LNCaP clone FGC (cell line): ENCODE measurements at regions not wholly inside any gene's neighbourhood (a gene's known extent, or its start where the extent isn't known, plus 50 kb on each side); places are given as distances from the start of the nearest gene placed in this dataset.
"Not testable (repeated sequence)": the region's sequence is repeated elsewhere in the genome, so short reads cannot be mapped to it uniquely, and the experiment has no call there.

Experiments used
- DNase-seq: peaks from one replicate; pipeline ENCODE4 v3.0.0-alpha.2; 2011; ENCODE audit warnings: low read depth
- H3K4me3 ChIP-seq: 2 replicates; pipeline ENCODE4 v1.5.1; 2011; ENCODE audit warnings: mild to moderate bottlenecking, low read depth, low read length, control low read depth
- CTCF ChIP-seq: IDR thresholded peaks from 2 replicates; pipeline ENCODE4 v1.5.1; 2012; ENCODE audit warnings: mild to moderate bottlenecking; ENCODE audit not compliant: control insufficient read depth, insufficient read depth; ENCODE audit errors: extremely low read depth

GRCh38 chr11:45000918-45001317, 50.2 kb upstream of the TP53I11 start:
- no peak for DNase-seq
- H3K4me3 ChIP-seq = no peak overlapping the region
- no peak for TF ChIP-seq CTCF

DNA sequence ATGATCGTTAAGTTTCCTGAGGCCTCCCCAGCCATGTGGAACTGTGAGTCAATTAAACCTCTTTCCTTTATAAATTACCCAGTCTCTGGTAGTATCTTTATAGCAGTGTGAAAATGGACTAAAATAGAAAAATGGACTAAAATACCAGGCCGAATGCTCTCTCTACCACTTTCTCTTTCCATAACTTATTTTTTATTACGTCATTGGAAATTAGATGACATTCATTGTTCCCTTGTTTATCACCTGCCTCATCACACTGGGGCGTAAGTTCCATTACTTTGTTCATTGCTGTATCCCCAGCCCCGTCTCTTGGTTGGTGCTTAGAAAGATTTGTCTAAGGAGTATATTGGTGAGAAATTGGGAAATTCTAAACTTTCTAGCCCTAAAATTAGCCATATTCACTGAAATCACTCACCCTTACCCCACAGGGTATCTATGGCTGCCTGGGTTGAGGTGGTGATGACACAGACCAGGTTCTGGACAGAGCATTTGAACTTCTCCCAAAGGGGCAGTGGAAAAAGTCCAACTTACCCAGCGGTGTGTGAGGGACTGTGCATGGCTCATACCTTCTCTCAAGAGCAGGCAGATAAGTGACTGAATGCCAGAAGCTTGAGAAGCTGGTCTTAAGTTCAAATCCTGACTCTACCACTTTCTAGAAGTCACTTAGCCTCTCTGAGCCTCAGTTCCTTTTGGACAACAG, 50.9 kb upstream of the TP53I11 start:
- no peak for DNase-seq
- no peak for TF ChIP-seq CTCF
- no peak overlapping the region for H3K4me3 ChIP-seq

GRCh38 chr11:45005106-45005505, 54.4 kb upstream of the TP53I11 start:
- TF ChIP-seq CTCF = no peak
- no peak for DNase-seq

DNA sequence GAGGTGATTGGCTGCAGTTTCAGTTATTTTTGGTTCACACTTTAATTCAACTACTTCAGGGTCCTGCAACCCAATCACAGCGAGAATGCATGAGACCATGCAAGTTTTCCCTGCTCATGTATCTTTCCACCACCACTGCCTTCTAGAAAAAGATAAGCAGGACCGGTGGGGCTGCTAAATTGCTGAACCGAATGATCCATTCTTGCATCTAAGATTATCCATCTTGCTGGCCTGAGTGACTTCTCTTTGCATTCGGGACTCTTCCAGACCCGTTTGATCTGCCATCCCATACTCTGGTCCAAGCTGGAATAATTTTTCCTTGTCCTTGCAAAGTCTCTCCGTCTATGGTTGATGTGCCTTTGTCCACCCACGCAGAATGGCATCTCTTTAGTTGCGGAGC, 56.3 kb upstream of the TP53I11 start:
- DNase-seq = no peak
- no peak overlapping the region for H3K4me3 ChIP-seq
- TF ChIP-seq CTCF = no peak

More at GRCh38 chr11:45005106-45005505, 54.4 kb upstream of the TP53I11 start:
- H3K4me3 ChIP-seq = no peak overlapping the region

DNA sequence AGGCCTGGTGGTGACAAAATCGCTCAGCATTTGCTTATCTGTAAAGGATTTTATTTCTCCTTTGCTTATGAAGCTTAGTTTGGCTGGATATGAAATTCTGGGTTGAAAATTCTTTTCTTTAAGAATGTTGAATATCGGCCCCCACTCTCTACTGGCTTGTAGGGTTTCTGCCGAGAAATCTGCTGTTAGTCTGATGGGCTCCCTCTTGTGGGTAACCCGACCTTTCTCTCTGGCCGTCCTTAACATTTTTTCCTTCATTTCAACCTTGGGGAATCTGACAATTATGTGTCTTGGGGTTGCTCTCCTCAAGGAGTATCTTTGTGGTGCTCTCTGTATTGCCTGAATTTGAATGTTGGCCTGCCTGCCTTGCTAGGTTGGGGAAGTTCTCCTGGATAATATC, 65.3 kb upstream of the TP53I11 start:
- DNase-seq = not testable (repeated sequence)
- 0 out of 2 replicates have a peak, but pooled peaks have one; percentile 9 for TF ChIP-seq CTCF

GRCh38 chr11:45016446-45016845, 65.8 kb upstream of the TP53I11 start:
- not testable (repeated sequence) for DNase-seq, H3K4me3 ChIP-seq

More for the DNA sequence above, 65.3 kb upstream of the TP53I11 start:
- H3K4me3 ChIP-seq = not testable (repeated sequence)

- TF ChIP-seq CTCF = 0 out of 2 replicates have a peak, but pooled peaks have one; percentile 7
- DNase-seq = no peak
- no peak overlapping the region for H3K4me3 ChIP-seq
Observed at GRCh38 chr11:45017329-45017728, 66.6 kb upstream of the TP53I11 start.
